HUES6 (cell line): ENCODE measurements at regions not wholly inside any gene's neighbourhood (a gene's known extent, or its start where the extent isn't known, plus 50 kb on each side); places are given as distances from the start of the nearest gene placed in this dataset.

Source experiments
- H3K27ac ChIP-seq: 2 replicates; pipeline ENCODE4 v1.7.0; 2013; ENCODE audit warnings: low read depth, mild to moderate bottlenecking, low read length, inconsistent platforms
- H3K27me3 ChIP-seq: 2 replicates; pipeline ENCODE4 v1.6.1; 2013; ENCODE audit warnings: low read length; ENCODE audit not compliant: control insufficient read depth, insufficient read depth
- H3K36me3 ChIP-seq: 2 replicates; pipeline ENCODE4 v1.6.1; 2013; ENCODE audit warnings: low read length; ENCODE audit not compliant: control insufficient read depth, insufficient read depth
- H3K4me1 ChIP-seq: 2 replicates; pipeline ENCODE4 v1.6.1; 2013; ENCODE audit warnings: low read length; ENCODE audit not compliant: control insufficient read depth, insufficient read depth
- H3K4me3 ChIP-seq: 2 replicates; pipeline ENCODE4 v1.5.1; 2013; ENCODE audit warnings: low read depth, low read length
- H3K9ac ChIP-seq: one replicate; pipeline ENCODE4 v1.6.1; 2013; ENCODE audit warnings: mild to moderate bottlenecking, low read length
- H3K9me3 ChIP-seq: 2 replicates; pipeline ENCODE4 v1.6.1; 2013; ENCODE audit warnings: low read depth, low read length; ENCODE audit not compliant: control insufficient read depth, insufficient read depth

DNA sequence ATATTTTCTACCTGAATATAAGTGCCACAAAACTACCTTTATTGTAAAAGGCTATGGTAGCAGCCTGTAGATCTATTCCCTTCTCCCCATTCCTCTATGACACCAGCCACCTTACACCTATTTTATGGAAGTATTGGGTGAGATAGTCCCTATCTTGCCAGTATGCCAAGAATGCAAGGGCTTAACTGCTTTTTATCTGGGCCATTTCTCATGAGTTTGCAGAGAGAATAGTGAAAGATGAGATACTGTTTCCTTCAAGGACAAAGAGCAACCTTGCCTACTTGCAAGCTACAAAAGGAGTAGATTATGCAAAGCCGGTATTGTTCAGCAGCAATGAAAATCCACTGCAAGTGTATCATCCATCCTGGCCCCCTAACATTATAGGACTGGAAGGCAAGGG lies 1775.6 kb upstream of the SEL1L start:
- H3K9ac ChIP-seq: no peak overlapping the region
- H3K9me3 ChIP-seq: no peaks in the 10 kb centered on the region
- H3K4me1 ChIP-seq: no peaks in the 10 kb centered on the region
- no peaks in the 10 kb centered on the region for H3K27me3 ChIP-seq
- no peak overlapping the region for H3K27ac ChIP-seq
- H3K4me3 ChIP-seq: no peak overlapping the region
- no peaks in the 10 kb centered on the region for H3K36me3 ChIP-seq

DNA sequence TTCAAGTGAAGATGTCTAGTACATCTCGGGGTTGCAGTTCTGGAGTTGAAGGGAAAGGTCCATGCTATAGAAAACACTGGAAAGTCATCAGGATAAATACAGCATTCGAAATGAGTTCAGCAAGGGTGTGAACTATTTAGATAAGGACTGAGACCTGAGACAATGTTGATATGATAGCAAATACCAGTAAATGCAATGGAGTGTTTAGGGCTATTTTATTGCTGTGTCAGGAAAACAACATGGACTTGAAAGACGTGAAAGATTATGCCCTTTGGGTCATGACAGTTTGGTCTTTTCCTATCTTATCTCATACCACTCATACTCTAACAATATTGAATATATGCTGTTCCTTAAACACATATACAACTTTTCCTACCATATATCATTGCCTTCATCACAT lies 1776.2 kb upstream of the SEL1L start:
- no peaks in the 10 kb centered on the region for H3K27me3 ChIP-seq
- H3K4me1 ChIP-seq: no peaks in the 10 kb centered on the region
- H3K27ac ChIP-seq: no peak overlapping the region
- no peak overlapping the region for H3K9ac ChIP-seq
- H3K36me3 ChIP-seq: no peaks in the 10 kb centered on the region
- H3K4me3 ChIP-seq: no peak overlapping the region
- H3K9me3 ChIP-seq: no peaks in the 10 kb centered on the region

DNA sequence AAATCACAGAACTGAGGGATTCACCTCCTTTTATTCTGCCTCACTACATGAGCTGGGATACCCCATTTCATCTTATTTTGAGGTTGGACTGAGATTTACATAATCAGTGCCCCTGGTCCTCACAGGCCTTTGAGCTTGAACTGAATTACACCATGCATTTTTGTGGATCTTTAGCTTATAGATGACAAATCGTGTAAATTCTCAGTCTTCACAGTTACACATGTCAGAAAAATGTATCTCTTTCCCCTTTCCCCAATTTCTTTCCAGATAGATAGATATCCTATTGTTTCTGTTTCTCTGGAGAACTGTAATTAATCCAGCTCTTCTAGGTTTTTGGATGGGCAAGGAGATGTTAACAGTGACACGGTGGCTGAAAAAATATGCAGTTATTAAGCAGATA lies 1778.9 kb upstream of the SEL1L start:
- Histone ChIP-seq H3K4me1 (no peaks in the 10 kb centered on the region), H3K27me3 (no peaks in the 10 kb centered on the region), H3K36me3 (no peaks in the 10 kb centered on the region), H3K4me3 (no peak overlapping the region), H3K27ac (no peak overlapping the region), H3K9me3 (no peaks in the 10 kb centered on the region), H3K9ac (no peak overlapping the region)

GRCh38 chr14:83314764-83315163 lies 1781.1 kb upstream of the SEL1L start:
- Histone ChIP-seq H3K4me3 (no peak overlapping the region), H3K36me3 (no peaks in the 10 kb centered on the region), H3K27me3 (no peaks in the 10 kb centered on the region)

GRCh38 chr14:83316356-83316755 lies 1782.7 kb upstream of the SEL1L start:
- H3K4me1 ChIP-seq: peaks cover 9% of the 10 kb centered on the region; the same call in 1 of the 2 replicates
- H3K27ac ChIP-seq: no peak overlapping the region
- H3K36me3 ChIP-seq: no peaks in the 10 kb centered on the region
- H3K9me3 ChIP-seq: no peaks in the 10 kb centered on the region
- no peaks in the 10 kb centered on the region for H3K27me3 ChIP-seq
- no peak overlapping the region for H3K4me3 ChIP-seq
- no peak overlapping the region for H3K9ac ChIP-seq

More at GRCh38 chr14:83314764-83315163, 1781.1 kb upstream of the SEL1L start:
- H3K9me3 ChIP-seq: no peaks in the 10 kb centered on the region
- H3K4me1 ChIP-seq: peaks cover 9% of the 10 kb centered on the region; the same call in 1 of the 2 replicates
- no peak overlapping the region for H3K27ac ChIP-seq
- H3K9ac ChIP-seq: no peak overlapping the region

DNA sequence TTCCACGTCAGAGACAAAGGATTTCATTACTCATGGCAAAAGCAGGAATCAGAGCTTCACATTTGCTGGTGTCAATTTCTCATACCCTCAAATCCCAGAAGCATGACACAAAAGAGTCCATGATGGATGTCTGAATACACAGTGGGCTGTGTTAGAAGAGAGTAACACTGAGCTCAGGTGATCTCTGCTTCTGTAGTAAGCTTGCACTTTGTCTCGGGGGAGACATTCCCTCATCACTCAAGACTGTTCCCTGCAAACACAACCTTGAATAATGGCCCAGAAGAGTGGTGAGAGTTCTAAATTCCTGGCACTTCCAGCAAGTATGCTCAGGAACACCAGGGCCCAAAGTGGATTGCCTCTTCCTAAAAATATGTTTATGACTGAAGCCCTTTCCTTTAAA lies 1787.2 kb upstream of the SEL1L start:
- Histone ChIP-seq H3K9ac (no peak overlapping the region), H3K4me1 (peaks cover 9% of the 10 kb centered on the region; the same call in 1 of the 2 replicates), H3K27me3 (no peaks in the 10 kb centered on the region), H3K36me3 (no peaks in the 10 kb centered on the region), H3K27ac (no peak overlapping the region), H3K4me3 (no peak overlapping the region), H3K9me3 (no peaks in the 10 kb centered on the region)

DNA sequence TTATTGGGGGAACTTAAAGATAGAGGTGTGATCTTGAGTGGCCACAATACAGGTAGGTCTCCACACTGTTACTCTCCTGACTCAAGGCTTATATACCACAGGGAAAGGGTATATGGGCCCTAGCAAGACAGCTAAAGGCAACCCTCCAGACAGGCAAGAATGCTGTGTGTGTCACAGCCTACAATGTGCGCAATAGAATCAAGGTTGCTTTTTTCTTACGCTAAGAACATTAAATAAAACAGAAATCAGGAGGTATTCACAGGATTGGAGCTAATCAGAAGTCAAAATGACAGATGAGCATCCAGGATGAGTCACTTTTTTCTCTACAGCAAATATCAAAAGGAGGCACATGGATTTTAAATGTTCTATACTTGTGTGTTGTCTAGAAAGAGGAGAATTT lies 1797.9 kb upstream of the SEL1L start:
- Histone ChIP-seq H3K9me3 (no peaks in the 10 kb centered on the region), H3K4me1 (no peaks in the 10 kb centered on the region), H3K27ac (no peak overlapping the region), H3K27me3 (no peaks in the 10 kb centered on the region), H3K4me3 (no peak overlapping the region), H3K36me3 (no peaks in the 10 kb centered on the region), H3K9ac (no peak overlapping the region)

GRCh38 chr14:83342590-83342989 lies 1808.9 kb upstream of the SEL1L start:
- no peaks in the 10 kb centered on the region for H3K27me3 ChIP-seq
- H3K27ac ChIP-seq: no peak overlapping the region
- no peaks in the 10 kb centered on the region for H3K9me3 ChIP-seq
- no peak overlapping the region for H3K9ac ChIP-seq
- no peak overlapping the region for H3K4me3 ChIP-seq
- H3K36me3 ChIP-seq: no peaks in the 10 kb centered on the region
- no peaks in the 10 kb centered on the region for H3K4me1 ChIP-seq

GRCh38 chr14:83347874-83348273 lies 1814.2 kb upstream of the SEL1L start:
- no peaks in the 10 kb centered on the region for H3K4me1 ChIP-seq
- no peak overlapping the region for H3K4me3 ChIP-seq
- no peaks in the 10 kb centered on the region for H3K27me3 ChIP-seq
- no peaks in the 10 kb centered on the region for H3K9me3 ChIP-seq
- no peaks in the 10 kb centered on the region for H3K36me3 ChIP-seq
- no peak overlapping the region for H3K9ac ChIP-seq
- no peak overlapping the region for H3K27ac ChIP-seq

GRCh38 chr14:83355609-83356008 lies 1822.0 kb upstream of the SEL1L start:
- Histone ChIP-seq H3K27ac (no peak overlapping the region), H3K36me3 (no peaks in the 10 kb centered on the region), H3K4me1 (no peaks in the 10 kb centered on the region), H3K27me3 (no peaks in the 10 kb centered on the region), H3K9ac (no peak overlapping the region), H3K9me3 (no peaks in the 10 kb centered on the region), H3K4me3 (no peak overlapping the region)

DNA sequence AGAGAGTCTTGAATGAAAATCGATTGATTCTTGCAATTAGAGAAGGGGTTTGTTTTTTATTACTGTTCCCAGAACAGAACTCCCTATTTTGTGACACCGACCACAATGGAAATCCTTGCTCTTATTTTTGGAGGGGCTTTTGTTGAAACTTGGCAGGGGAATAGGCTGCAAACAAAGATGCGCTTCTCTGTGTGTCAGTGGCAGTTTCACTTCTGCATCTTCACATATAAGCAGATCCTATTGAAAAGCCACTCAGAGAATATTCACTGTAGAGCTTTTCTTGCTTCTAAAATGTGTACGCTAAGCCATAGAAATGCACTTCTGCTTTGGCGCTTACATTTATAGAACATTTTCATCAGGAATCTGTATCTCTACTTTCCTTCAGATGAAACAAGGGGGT lies 1822.4 kb upstream of the SEL1L start:
- no peak overlapping the region for H3K9ac ChIP-seq
- H3K27me3 ChIP-seq: no peaks in the 10 kb centered on the region
- H3K27ac ChIP-seq: no peak overlapping the region
- no peaks in the 10 kb centered on the region for H3K9me3 ChIP-seq
- H3K4me1 ChIP-seq: no peaks in the 10 kb centered on the region
- no peaks in the 10 kb centered on the region for H3K36me3 ChIP-seq
- H3K4me3 ChIP-seq: no peak overlapping the region

- no peak overlapping the region for H3K27ac ChIP-seq
- H3K27me3 ChIP-seq: no peaks in the 10 kb centered on the region
- no peaks in the 10 kb centered on the region for H3K36me3 ChIP-seq
- no peak overlapping the region for H3K4me3 ChIP-seq
- H3K9me3 ChIP-seq: no peaks in the 10 kb centered on the region
- no peak overlapping the region for H3K9ac ChIP-seq
- H3K4me1 ChIP-seq: no peaks in the 10 kb centered on the region
Measured at GRCh38 chr14:83372271-83372670, 1838.6 kb upstream of the SEL1L start.
